ENCODE measurements at regions not wholly inside any gene's neighbourhood (a gene's known extent, or its start where the extent isn't known, plus 50 kb on each side); places are given as distances from the start of the nearest gene placed in this dataset.

DNA sequence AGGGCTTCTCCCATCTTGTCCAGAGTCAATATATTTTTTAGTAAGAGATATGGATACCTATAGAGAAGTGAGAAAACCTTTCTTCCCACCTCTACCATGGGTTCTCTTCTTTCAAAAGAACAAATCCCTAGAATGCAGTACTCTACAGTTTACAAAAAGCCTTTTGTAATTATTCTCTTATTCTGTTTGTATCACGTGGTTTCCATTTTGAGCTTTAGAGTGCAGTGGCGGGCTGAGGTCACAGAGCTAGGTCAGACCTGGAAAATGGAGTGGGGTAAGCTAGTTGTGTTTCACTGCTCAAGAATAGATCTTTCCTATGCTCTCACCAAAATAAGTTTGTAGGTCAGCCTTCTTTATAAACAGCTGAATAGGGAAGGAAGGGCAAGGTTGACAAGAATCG, 85.3 kb upstream of the MAF start:
- Histone ChIP-seq H3K9ac (ENCODE audit: extremely low read depth, low read length, poor library complexity, severe bottlenecking) (no peak overlapping the region), H3K9me3 (ENCODE audit: control insufficient read depth, low read length) (no peaks in the 10 kb centered on the region), H3K4me3 (ENCODE audit: low read length) (no peak overlapping the region), H3K36me3 (ENCODE audit: control insufficient read depth, insufficient read depth, low read length) (no peaks in the 10 kb centered on the region), H3K4me1 (ENCODE audit: control insufficient read depth, insufficient read depth, low read length) (no peaks in the 10 kb centered on the region), H3K27ac (ENCODE audit: low read depth, low read length) (no peak overlapping the region), H3K27me3 (ENCODE audit: control insufficient read depth, insufficient read depth, low read length, poor library complexity, severe bottlenecking) (no peaks in the 10 kb centered on the region)
- Mint-ChIP-seq H3K36me3 (ENCODE audit: low read depth) (no peaks in the 10 kb centered on the region), H3K27me3 (ENCODE audit: insufficient read depth) (no peaks in the 10 kb centered on the region), H3K9me3 (peaks cover 1% of the 10 kb centered on the region), H3K4me1 (peaks cover 9% of the 10 kb centered on the region), H3K27ac (no peak overlapping the region), H3K4me3 (no peak overlapping the region)
- DNase-seq: no peak
- TF ChIP-seq, protein P1, sequence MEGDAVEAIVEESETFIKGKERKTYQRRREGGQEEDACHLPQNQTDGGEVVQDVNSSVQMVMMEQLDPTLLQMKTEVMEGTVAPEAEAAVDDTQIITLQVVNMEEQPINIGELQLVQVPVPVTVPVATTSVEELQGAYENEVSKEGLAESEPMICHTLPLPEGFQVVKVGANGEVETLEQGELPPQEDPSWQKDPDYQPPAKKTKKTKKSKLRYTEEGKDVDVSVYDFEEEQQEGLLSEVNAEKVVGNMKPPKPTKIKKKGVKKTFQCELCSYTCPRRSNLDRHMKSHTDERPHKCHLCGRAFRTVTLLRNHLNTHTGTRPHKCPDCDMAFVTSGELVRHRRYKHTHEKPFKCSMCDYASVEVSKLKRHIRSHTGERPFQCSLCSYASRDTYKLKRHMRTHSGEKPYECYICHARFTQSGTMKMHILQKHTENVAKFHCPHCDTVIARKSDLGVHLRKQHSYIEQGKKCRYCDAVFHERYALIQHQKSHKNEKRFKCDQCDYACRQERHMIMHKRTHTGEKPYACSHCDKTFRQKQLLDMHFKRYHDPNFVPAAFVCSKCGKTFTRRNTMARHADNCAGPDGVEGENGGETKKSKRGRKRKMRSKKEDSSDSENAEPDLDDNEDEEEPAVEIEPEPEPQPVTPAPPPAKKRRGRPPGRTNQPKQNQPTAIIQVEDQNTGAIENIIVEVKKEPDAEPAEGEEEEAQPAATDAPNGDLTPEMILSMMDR (conservative IDR thresholded peaks at IDR 0.05): no peak
- WGBS, 2 experiments (ENCODE audit: insufficient coverage in 1 of 2, insufficient read length in 1 of 2): 96 to 100% methylated on average over 1 to 3 of the region's 3 CpGs

DNA sequence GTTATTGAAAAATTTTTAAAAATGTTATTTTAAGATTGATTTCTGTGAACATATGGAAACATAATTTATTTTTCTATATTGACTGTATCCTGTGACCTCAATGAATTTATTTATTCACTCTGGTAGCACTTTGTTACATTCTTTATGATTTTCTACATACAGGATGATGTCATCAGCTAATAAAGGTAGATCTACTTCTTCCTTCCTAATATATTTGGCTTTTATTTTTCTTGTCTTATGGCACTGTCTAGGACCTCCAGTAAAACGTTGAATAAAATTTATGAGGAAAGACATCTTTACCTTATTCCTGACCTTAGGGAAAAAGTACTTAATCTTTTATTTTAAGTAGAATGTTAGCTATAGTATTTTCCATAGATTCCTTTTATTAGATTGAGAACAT, 78.8 kb upstream of the MAF start:
- H3K27ac Mint-ChIP-seq: no peak overlapping the region
- Histone ChIP-seq H3K36me3 (ENCODE audit: control insufficient read depth, insufficient read depth, low read length) (no peaks in the 10 kb centered on the region), H3K9ac (ENCODE audit: extremely low read depth, low read length, poor library complexity, severe bottlenecking) (no peak overlapping the region), H3K27me3 (ENCODE audit: control insufficient read depth, insufficient read depth, low read length, poor library complexity, severe bottlenecking) (no peaks in the 10 kb centered on the region), H3K27ac (ENCODE audit: low read depth, low read length) (no peak overlapping the region), H3K4me1 (ENCODE audit: control insufficient read depth, insufficient read depth, low read length) (no peaks in the 10 kb centered on the region), H3K4me3 (ENCODE audit: low read length) (no peak overlapping the region), H3K9me3 (ENCODE audit: control insufficient read depth, low read length) (no peaks in the 10 kb centered on the region)
- no peak for DNase-seq
- no peaks in the 10 kb centered on the region for H3K4me1 Mint-ChIP-seq
- peaks cover 2% of the 10 kb centered on the region for H3K27me3 Mint-ChIP-seq (ENCODE audit: insufficient read depth)
- no peaks in the 10 kb centered on the region for H3K36me3 Mint-ChIP-seq (ENCODE audit: low read depth)
- TF ChIP-seq, protein P1 (conservative IDR thresholded peaks at IDR 0.05): no peak
- no peaks in the 10 kb centered on the region for H3K9me3 Mint-ChIP-seq
- WGBS, 2 experiments (ENCODE audit: insufficient coverage in 1 of 2, insufficient read length in 1 of 2): no CpG with 5 or more reads among the region's 1 CpG
- no peak overlapping the region for H3K4me3 Mint-ChIP-seq

DNA sequence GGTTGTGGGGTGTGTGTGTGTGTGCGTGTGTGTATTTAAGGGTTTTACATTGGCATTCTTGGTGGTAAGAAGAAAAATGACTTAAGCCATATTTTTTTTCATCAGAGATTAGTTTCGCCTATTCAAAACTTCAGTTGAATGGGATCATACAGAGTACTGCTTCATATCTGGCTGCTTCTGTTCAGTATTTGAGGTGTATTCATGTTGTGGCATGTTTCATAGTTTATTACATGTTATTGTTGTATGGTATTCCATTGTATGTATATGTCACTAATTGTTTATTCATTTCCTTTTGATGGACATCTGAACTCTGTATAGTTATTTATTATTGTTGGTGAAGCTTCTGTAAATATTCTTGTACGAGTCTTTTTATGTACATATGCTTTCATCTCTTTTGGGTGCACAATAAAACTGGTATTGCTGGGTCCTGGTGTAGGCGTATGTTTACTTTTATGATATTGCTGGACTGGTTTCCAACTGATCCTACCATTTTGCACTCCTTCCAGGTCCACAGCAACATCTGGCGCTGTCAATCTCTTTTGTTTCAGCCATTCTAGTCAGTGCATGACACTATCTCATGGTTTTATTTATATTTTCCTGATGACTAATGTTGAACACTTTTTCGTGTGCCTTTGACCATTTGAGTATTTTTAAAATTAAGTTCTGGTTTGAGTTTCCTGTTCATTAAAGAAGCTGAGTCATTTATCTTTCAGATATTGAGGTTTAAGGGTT, 77.4 kb upstream of the MAF start:
- TF ChIP-seq, protein P1 (conservative IDR thresholded peaks at IDR 0.05): no peak
- Histone ChIP-seq H3K4me1 (ENCODE audit: control insufficient read depth, insufficient read depth, low read length) (no peaks in the 10 kb centered on the region), H3K27me3 (ENCODE audit: control insufficient read depth, insufficient read depth, low read length, poor library complexity, severe bottlenecking) (no peaks in the 10 kb centered on the region), H3K27ac (ENCODE audit: low read depth, low read length) (no peak overlapping the region), H3K36me3 (ENCODE audit: control insufficient read depth, insufficient read depth, low read length) (no peaks in the 10 kb centered on the region), H3K9ac (ENCODE audit: extremely low read depth, low read length, poor library complexity, severe bottlenecking) (no peak overlapping the region), H3K4me3 (ENCODE audit: low read length) (no peak overlapping the region), H3K9me3 (ENCODE audit: control insufficient read depth, low read length) (no peaks in the 10 kb centered on the region)
- peaks cover 6% of the 10 kb centered on the region for H3K4me1 Mint-ChIP-seq
- no peak for DNase-seq
- no peak overlapping the region for H3K27ac Mint-ChIP-seq
- H3K27me3 Mint-ChIP-seq (ENCODE audit: insufficient read depth): peaks cover 2% of the 10 kb centered on the region
- no peak overlapping the region for H3K4me3 Mint-ChIP-seq
- no peaks in the 10 kb centered on the region for H3K36me3 Mint-ChIP-seq (ENCODE audit: low read depth)
- no peaks in the 10 kb centered on the region for H3K9me3 Mint-ChIP-seq
- 94 to 95% methylated on average over 4 to 6 of the region's 6 CpGs for WGBS, 2 experiments (ENCODE audit: insufficient coverage in 1 of 2, insufficient read length in 1 of 2)
